Amniotic stem cell (primary cell): ENCODE measurements at regions not wholly inside any gene's neighbourhood (a gene's known extent, or its start where the extent isn't known, plus 50 kb on each side); places are given as distances from the start of the nearest gene placed in this dataset.
"Not testable (repeated sequence)": the region's sequence is repeated elsewhere in the genome, so short reads cannot be mapped to it uniquely, and the experiment has no call there.

Source experiments
- DNase-seq: peaks from one replicate; lab custom pipeline; 2025; lab: John Stamatoyannopoulos, UW

DNA sequence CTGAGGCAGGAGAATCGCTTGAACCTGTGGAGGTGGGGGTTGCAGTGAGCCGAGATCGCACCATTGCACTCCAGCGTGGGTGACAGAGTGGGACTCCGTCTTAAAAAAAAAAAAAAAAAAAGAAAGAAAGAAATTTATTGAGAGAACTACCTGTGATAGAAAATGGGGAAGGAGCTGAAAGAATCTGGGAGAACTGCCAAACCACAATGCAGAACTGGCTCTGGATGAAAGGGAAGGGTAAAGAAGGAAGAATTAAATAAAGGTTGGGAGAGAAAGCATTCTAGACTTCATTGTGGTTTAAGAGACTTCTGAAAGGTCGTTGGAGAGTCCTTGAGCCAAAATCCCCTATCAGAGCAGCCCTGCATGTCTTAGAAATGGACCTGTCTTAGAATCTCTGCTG is 567.9 kb upstream of the HTR2C start:
- no peak for DNase-seq

GRCh38 chrX:114006664-114007063 is 577.2 kb upstream of the HTR2C start:
- DNase-seq, result no peak

DNA sequence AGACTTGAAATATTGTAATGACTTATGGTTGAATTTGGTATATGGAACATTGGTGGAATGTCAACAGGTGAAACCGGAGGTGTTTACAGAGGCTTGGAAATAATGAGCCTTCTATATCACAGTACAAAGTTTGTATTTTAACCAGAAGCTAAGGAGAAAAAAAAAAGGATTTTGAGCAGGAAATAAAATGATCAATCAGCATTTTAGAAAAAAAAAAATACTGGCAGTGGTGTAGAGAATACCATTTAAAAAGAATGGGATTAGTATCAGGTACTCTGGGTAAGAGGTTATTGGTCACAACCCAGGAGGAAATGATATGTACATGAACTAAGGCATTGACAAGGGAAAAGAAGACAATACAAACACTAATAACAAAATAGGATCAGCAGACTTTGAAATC is 587.1 kb upstream of the HTR2C start:
- no peak for DNase-seq

- DNase-seq, result not testable (repeated sequence)
Measured at GRCh38 chrX:113991720-113992119, 592.2 kb upstream of the HTR2C start.

GRCh38 chrX:113990669-113991068 is 593.2 kb upstream of the HTR2C start:
- DNase-seq, result not testable (repeated sequence)

DNA sequence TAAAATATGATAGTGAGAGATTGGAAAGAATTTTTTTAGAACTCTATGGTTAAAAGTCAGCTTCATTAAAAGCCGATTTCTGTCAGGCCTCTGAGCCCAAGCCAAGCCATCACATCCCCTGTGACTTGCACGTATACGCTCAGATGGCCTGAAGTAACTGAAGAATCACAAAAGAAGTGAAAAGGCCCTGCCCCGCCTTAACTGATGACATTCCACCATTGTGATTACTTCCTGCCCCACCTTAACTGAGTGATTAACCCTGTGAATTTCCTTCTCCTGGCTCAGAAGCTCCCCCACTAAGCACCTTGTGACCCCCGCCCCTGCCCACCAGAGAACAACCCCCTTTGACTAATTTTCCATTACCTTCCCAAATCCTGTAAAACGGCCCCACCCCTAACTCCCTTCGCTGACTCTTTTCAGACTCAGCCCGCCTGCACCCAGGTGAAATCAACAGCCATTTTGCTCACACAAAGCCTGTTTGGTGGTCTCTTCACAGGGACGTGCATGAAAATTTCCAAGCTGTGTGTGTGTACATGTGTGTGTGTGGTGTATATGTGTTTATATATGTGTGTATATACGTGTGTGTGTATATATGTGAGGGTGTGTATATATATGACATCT is 595.5 kb upstream of the HTR2C start:
- not testable (repeated sequence) for DNase-seq

DNA sequence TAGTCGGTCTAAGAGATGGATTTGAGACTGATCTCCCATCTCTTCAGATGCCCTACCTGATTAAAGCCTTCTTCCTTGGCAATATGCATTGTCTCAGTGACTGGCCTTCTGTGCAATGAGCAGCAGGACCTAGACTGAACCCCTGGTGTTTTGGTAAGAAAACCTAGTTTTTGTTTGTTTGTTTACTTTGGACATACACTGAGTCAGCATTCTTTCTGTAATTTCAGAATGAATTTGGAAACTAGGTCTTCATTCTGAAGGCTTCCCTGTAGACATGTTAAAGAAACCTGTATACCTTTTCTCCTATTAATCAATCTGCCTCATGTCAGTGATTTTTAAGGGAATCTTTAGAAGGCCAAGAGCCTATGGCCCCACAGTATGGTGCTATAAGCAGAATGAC is 597.5 kb upstream of the HTR2C start:
- DNase-seq, result no peak

- DNase-seq, result no peak
Measured at GRCh38 chrX:113982766-113983165, 601.1 kb upstream of the HTR2C start.

GRCh38 chrX:113980953-113981352 is 602.9 kb upstream of the HTR2C start:
- no peak for DNase-seq

- DNase-seq, result no peak
Measured at GRCh38 chrX:113977887-113978286, 606.0 kb upstream of the HTR2C start.

DNA sequence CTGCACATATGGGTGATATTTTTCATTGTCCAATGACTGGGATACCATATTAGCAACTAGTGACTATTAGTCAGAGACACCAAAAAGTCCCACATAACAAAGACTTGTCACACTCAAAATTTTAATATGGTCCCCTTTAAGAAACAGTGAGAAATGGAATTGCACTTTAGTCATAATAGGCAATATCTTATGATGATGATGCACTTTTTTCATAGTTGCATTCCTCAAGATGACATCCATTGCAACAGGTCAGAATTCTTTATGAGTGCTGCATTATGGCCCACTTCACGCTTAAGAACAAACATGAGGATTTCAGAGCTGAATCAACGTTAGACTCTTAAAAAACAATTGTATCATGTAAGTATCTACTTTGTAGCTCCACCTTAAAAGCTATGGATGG is 608.4 kb upstream of the HTR2C start:
- no peak for DNase-seq

DNA sequence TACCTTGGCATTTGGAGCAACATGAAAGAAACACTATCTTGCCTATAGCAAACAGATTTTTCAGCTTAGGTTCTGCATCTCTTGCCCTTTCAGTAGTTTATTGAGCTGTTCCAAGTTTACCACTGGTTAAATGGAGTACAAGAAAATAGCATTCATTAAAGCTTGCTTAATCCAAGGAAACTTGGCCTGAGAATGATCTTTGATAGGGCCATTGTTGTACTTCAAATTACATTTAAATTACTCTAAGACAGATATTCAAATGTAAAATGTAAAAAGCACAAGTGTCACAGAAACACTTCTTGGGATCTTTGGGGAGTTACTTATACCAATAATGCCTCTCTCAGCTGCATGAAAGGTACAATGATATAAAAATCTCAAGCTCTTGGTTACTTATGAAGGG is 609.0 kb upstream of the HTR2C start:
- no peak for DNase-seq

GRCh38 chrX:113973706-113974105 is 610.2 kb upstream of the HTR2C start:
- DNase-seq, result no peak

GRCh38 chrX:113966791-113967190 is 617.1 kb upstream of the HTR2C start:
- DNase-seq, result no peak

GRCh38 chrX:113962343-113962742 is 621.5 kb upstream of the HTR2C start:
- no peak for DNase-seq

- no peak for DNase-seq
Measured at GRCh38 chrX:113959912-113960626, 623.8 kb upstream of the HTR2C start.

GRCh38 chrX:113956936-113957335 is 627.0 kb upstream of the HTR2C start:
- no peak for DNase-seq

DNA sequence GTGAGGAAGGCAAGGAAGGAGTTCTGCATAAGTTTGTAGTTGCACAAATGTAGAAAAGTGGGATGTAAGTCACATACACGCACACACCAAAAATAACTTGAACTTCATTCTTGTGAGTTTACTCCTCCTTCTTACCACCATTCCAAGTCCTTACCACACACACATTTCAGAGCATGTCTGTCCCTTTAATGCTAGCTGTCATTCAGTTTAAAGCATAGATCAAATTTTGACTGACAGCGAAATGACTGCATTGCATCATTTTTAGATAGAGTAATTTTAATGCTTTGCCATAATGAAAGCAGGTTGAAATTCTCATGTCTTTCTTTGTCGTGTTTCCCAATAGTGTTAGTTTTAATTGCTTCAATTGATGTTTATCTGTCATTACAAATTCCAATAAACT is 629.6 kb upstream of the HTR2C start:
- DNase-seq, result no peak

DNA sequence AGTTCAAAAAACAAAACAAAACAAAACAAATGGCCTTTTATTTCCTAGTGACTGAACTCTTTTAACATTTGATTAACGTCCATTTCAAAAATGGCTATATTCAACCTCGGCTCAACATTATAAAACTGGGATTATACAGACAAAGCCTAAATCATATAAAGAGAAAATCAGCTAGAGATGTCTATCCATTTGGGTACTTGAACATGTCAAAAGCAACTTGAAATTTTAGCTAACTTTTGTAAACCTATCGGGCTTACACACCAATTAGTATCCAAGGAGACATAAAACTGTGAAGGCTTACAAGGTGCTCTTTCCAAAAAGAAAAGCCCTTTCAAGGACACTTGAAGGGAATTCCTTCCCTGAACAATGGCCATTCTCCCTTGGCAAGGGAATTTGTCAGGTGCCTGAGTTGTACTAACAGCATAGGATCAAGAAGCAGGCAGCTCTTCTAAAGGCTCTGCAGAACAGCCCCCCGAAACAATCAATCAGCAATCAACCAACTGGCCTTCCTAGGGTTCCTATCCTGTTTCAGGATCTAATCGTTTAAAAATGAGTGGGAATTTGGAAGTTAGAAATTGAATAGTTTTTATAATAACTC is 633.7 kb upstream of the HTR2C start:
- DNase-seq, result no peak

DNA sequence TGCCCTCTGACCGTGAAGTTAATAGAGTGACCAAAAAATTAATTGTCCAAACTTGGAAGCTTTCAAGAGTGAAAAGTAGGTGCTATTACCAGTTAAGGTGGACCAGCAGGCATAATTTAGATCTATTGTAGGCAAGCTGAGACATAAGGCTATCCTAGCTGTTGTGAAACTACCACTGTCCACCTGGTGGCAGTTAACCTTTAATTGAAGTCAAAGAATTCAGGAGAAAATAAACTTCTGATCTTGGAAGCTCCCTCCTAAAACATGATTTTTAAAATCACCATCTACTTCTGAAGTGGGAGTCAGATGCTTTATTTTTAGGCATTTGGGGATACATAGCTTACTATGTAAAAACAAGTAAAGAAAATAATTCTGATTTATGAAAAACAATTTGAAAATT is 636.3 kb upstream of the HTR2C start:
- no peak for DNase-seq

- no peak for DNase-seq
Measured at GRCh38 chrX:113935518-113935917, 648.4 kb upstream of the HTR2C start.

- DNase-seq, result no peak
Measured at GRCh38 chrX:113933931-113934330, 650.0 kb upstream of the HTR2C start.

- peak; percentile 0 for DNase-seq
Measured at GRCh38 chrX:113929004-113929403, 654.9 kb upstream of the HTR2C start.

- DNase-seq, result no peak
Measured at GRCh38 chrX:113920661-113921060, 663.2 kb upstream of the HTR2C start.
